ENCODE measurements at regions not wholly inside any gene's neighbourhood (a gene's known extent, or its start where the extent isn't known, plus 50 kb on each side); places are given as distances from the start of the nearest gene placed in this dataset.
A peak's percentile ranks its signal among the peaks of the same experiment; 100 is the strongest.
"Not testable (repeated sequence)": the region's sequence is repeated elsewhere in the genome, so short reads cannot be mapped to it uniquely, and the experiment has no call there.

GRCh38 chr6:93940381-93940780 lies 521.0 kb upstream of the EPHA7 start:
- DNase-seq (ENCODE audit: low read depth) = no peak

- DNase-seq (ENCODE audit: low read depth) = no peak
Observed at GRCh38 chr6:93932175-93932574, 512.8 kb upstream of the EPHA7 start.

GRCh38 chr6:93927731-93928130 lies 508.4 kb upstream of the EPHA7 start:
- no peak for DNase-seq (ENCODE audit: low read depth)

- DNase-seq (ENCODE audit: low read depth) = no peak
Observed at GRCh38 chr6:93919365-93919764, 500.0 kb upstream of the EPHA7 start.

GRCh38 chr6:93918258-93918657 lies 498.9 kb upstream of the EPHA7 start:
- no peak for DNase-seq (ENCODE audit: low read depth)

GRCh38 chr6:93917216-93917615 lies 497.9 kb upstream of the EPHA7 start:
- DNase-seq (ENCODE audit: low read depth) = no peak

- DNase-seq (ENCODE audit: low read depth) = no peak
Observed at GRCh38 chr6:93916716-93917115, 497.4 kb upstream of the EPHA7 start.

GRCh38 chr6:93915961-93916360 lies 496.6 kb upstream of the EPHA7 start:
- no peak for DNase-seq (ENCODE audit: low read depth)

GRCh38 chr6:93902517-93902916 lies 483.2 kb upstream of the EPHA7 start:
- DNase-seq (ENCODE audit: low read depth) = no peak

GRCh38 chr6:93900142-93900541 lies 480.8 kb upstream of the EPHA7 start:
- no peak for DNase-seq (ENCODE audit: low read depth)

GRCh38 chr6:93896081-93896480 lies 476.7 kb upstream of the EPHA7 start:
- DNase-seq (ENCODE audit: low read depth) = peak; percentile 37

- DNase-seq (ENCODE audit: low read depth) = peak; percentile 54
Observed at GRCh38 chr6:93894521-93894920, 475.2 kb upstream of the EPHA7 start.

- no peak for DNase-seq (ENCODE audit: low read depth)
Observed at GRCh38 chr6:93889713-93890112, 470.4 kb upstream of the EPHA7 start.

- DNase-seq (ENCODE audit: low read depth) = no peak
Observed at GRCh38 chr6:93886416-93886815, 467.1 kb upstream of the EPHA7 start.

- no peak for DNase-seq (ENCODE audit: low read depth)
Observed at GRCh38 chr6:93859971-93860370, 440.6 kb upstream of the EPHA7 start.

- DNase-seq (ENCODE audit: low read depth) = no peak
Observed at GRCh38 chr6:93858213-93858612, 438.9 kb upstream of the EPHA7 start.

- peak; percentile 29 for DNase-seq (ENCODE audit: low read depth)
Observed at GRCh38 chr6:93849857-93850256, 430.5 kb upstream of the EPHA7 start.

GRCh38 chr6:93848031-93848742 lies 428.8 kb upstream of the EPHA7 start:
- DNase-seq (ENCODE audit: low read depth) = no peak

GRCh38 chr6:93842178-93842577 lies 422.8 kb upstream of the EPHA7 start:
- DNase-seq (ENCODE audit: low read depth) = no peak

- not testable (repeated sequence) for DNase-seq (ENCODE audit: low read depth)
Observed at GRCh38 chr6:93835451-93836145, 416.2 kb upstream of the EPHA7 start.

- DNase-seq (ENCODE audit: low read depth) = not testable (repeated sequence)
Observed at GRCh38 chr6:93835026-93835425, 415.7 kb upstream of the EPHA7 start.

GRCh38 chr6:93833326-93833725 lies 414.0 kb upstream of the EPHA7 start:
- not testable (repeated sequence) for DNase-seq (ENCODE audit: low read depth)

GRCh38 chr6:93829757-93830156 lies 410.4 kb upstream of the EPHA7 start:
- not testable (repeated sequence) for DNase-seq (ENCODE audit: low read depth)

- no peak for DNase-seq (ENCODE audit: low read depth)
Observed at GRCh38 chr6:93829009-93829408, 409.6 kb upstream of the EPHA7 start.

All from amniotic epithelial cell (primary cell).